K562 (cell line): ENCODE measurements at regions not wholly inside any gene's neighbourhood (a gene's known extent, or its start where the extent isn't known, plus 50 kb on each side); places are given as distances from the start of the nearest gene placed in this dataset.

ENCODE experiments used
- ATAC-seq: fragments of 200-7000 bp; cut with Tn5 transposase; 3 replicates; pipeline ENCODE4 v1.9.1; 2020; ENCODE audit warnings: moderate library complexity
- BruUV-seq: library from RNA; stranded (reverse); fragments of 400-500 nt; replicated peaks from 2 replicates; lab custom pipeline; 2021; lab: Mats Ljungman, UMichigan
- CTCF ChIA-PET: fragments of 300-600 bp; formaldehyde crosslinking; extraction: SDS; loops from one replicate; lab custom pipeline; 2021; ENCODE audit warnings: low intra/inter-chr PET ratio; lab: Yijun Ruan, JAX
- POLR2A ChIA-PET: fragments of 300-600, 350-650 bp; sonication (Branson Sonifier 250); formaldehyde crosslinking; extraction: SDS; loops from one replicate; lab custom pipeline; 2021; ENCODE audit warnings: antibody characterized with exemption, inconsistent platforms; lab: Yijun Ruan, JAX
- DNase-seq, 4 experiments: peaks; one replicate each; pipeline versions ENCODE4 v3.0.0 to v3.0.0-alpha.2; 2011 to 2018; ENCODE audit warnings: low spot score in 3 of 4, mixed read lengths in 3 of 4; ENCODE audit errors: extremely low read depth in 1 of 4
- FAIRE-seq: peaks from 2 replicates; lab custom pipeline; 2011; peaks lifted over from hg19 to GRCh38; lab: Jason Lieb, UNC
- H2AFZ ChIP-seq: 2 replicates; pipeline ENCODE4 v1.6.0; 2011; ENCODE audit warnings: low read depth, low read length, control low read depth, inconsistent platforms
- H3K27ac ChIP-seq: fragments of 200-600 bp; 3 replicates; pipeline ENCODE4 v1.8.0; 2011; ENCODE audit warnings: low read depth, mild to moderate bottlenecking, control low read depth, inconsistent platforms, low read length, moderate library complexity, mixed read lengths; ENCODE audit errors: extremely low read depth
- H3K27me3 ChIP-seq, 2 experiments: fragments of 300-600 bp in 1 of 2; 2 replicates in 1 of 2; 3 replicates in 1 of 2; pipeline versions ENCODE4 v1.6.0 to v1.8.0; 2011; ENCODE audit warnings: inconsistent platforms in 2 of 2, low read length in 2 of 2, mild to moderate bottlenecking in 1 of 2, mixed read lengths in 1 of 2, moderate library complexity in 1 of 2; ENCODE audit not compliant: control insufficient read depth in 2 of 2, insufficient read depth in 2 of 2
- H3K36me3 ChIP-seq: fragments of 300-600 bp; 3 replicates; pipeline ENCODE4 v1.8.0; 2011; ENCODE audit warnings: mild to moderate bottlenecking, low read length, inconsistent platforms; ENCODE audit not compliant: control insufficient read depth, insufficient read depth
- H3K4me1 ChIP-seq, 2 experiments: fragments of 200-600 bp in 1 of 2; replicated peaks in 1 of 2; 2 replicates in 1 of 2; 3 replicates in 1 of 2; pipeline versions ENCODE4 v1.5.1 to v1.8.0; 2011; ENCODE audit warnings: inconsistent platforms in 2 of 2, low read length in 2 of 2, mild to moderate bottlenecking in 1 of 2, mixed read lengths in 1 of 2, moderate library complexity in 1 of 2; ENCODE audit not compliant: control insufficient read depth in 2 of 2, insufficient read depth in 2 of 2
- H3K4me2 ChIP-seq: 2 replicates; pipeline ENCODE4 v1.6.1; 2011; ENCODE audit warnings: low read length, control low read depth, inconsistent platforms, mixed read lengths; ENCODE audit not compliant: insufficient read depth
- H3K4me3 ChIP-seq: fragments of 200-600 bp; sonication (generic), shearing (Covaris generic); 2 replicates; pipeline ENCODE4 v1.5.1; 2016; ENCODE audit warnings: control low read depth, inconsistent platforms
- H3K79me2 ChIP-seq: fragments of 200-600 bp; 3 replicates; pipeline ENCODE4 v1.8.0; 2011; ENCODE audit warnings: low read length, inconsistent platforms; ENCODE audit not compliant: control insufficient read depth, insufficient read depth
- H3K9ac ChIP-seq, 2 experiments: 2 replicates each; pipeline versions ENCODE4 v1.6.0 to v1.6.1; 2011; ENCODE audit warnings: low read depth in 2 of 2, low read length in 2 of 2, control low read depth in 1 of 2, inconsistent platforms in 1 of 2, mild to moderate bottlenecking in 1 of 2, mixed read lengths in 1 of 2; ENCODE audit not compliant: insufficient read depth in 1 of 2
- H3K9me1 ChIP-seq: one replicate; pipeline ENCODE4 v1.6.0; 2011; ENCODE audit warnings: inconsistent platforms, mild to moderate bottlenecking, low read length, moderate library complexity; ENCODE audit not compliant: control insufficient read depth, insufficient read depth
- H3K9me3 ChIP-seq: replicated peaks from 2 replicates; pipeline ENCODE4 v1.5.1; 2011; ENCODE audit warnings: low read depth, low read length, inconsistent platforms; ENCODE audit not compliant: control insufficient read depth, insufficient read depth
- H4K20me1 ChIP-seq: replicated peaks from 2 replicates; pipeline ENCODE4 v1.6.1; 2011; ENCODE audit warnings: low read length, inconsistent platforms, mixed read lengths; ENCODE audit not compliant: control insufficient read depth, insufficient read depth
- CBX3 ChIP-seq, 2 experiments: IDR thresholded peaks; 1 replicate in 1 of 2; 2 replicates in 1 of 2; pipeline ENCODE4 v1.6.1; 2012; ENCODE audit warnings: inconsistent platforms in 2 of 2, low read length in 2 of 2, borderline replicate concordance in 1 of 2, control low read depth in 1 of 2
- FOXA3 ChIP-seq, 2 experiments: fragments of 450-650 bp in 1 of 2; sonication (generic) in 1 of 2; formaldehyde crosslinking; IDR thresholded peaks in 1 of 2; conservative IDR thresholded peaks in 1 of 2; 2 replicates each; pipeline versions ENCODE4 v1.4.0 to v1.8.0; 2020 to 2022; ENCODE audit warnings: mild to moderate bottlenecking in 2 of 2, missing genetic modification reagents in 1 of 2
- PREB ChIP-seq: sonication (generic); formaldehyde crosslinking; IDR thresholded peaks from 2 replicates; pipeline ENCODE4 v1.8.1; 2023; ENCODE audit warnings: mild to moderate bottlenecking, missing genetic modification reagents
- ZNF655 ChIP-seq: fragments of 250-450 bp; sonication (Bioruptor Pico); IDR thresholded peaks from 2 replicates; pipeline ENCODE4 v1.5.0; 2021
- in situ Hi-C: fragments of 300-500 bp; cut with MboI; formaldehyde crosslinking; loops from 4 replicates; pipeline ENCODE4 v1.15.0; 2018; ENCODE audit warnings: inconsistent platforms, mixed read lengths
- intact Hi-C: fragments of 100-400 bp; cut with micrococcal nuclease; formaldehyde crosslinking; loops from 2 replicates; pipeline ENCODE4 v1.14.2; 2022

- DNase-seq (no peak), FAIRE-seq (no peak), ATAC-seq (no peak)
- no peaks in the 10 kb centered on the region for H3K4me1 ChIP-seq
- H3K9me3 ChIP-seq = no peaks in the 10 kb centered on the region
- CTCF ChIA-PET = no interaction called here
- no peaks in the 10 kb centered on the region for H3K9me1 ChIP-seq
- in situ Hi-C loops = no loop called here
- no peak overlapping the region for H3K4me2 ChIP-seq
- no peaks in the 10 kb centered on the region for H3K36me3 ChIP-seq
- no peak overlapping the region for H3K27ac ChIP-seq
- H3K79me2 ChIP-seq = no peaks in the 10 kb centered on the region
- TF ChIP-seq PREB (no peak), FOXA3 (CRISPR knock-in tag; conservative IDR thresholded peaks at IDR 0.05 in 1 of 2, IDR thresholded peaks at IDR 0.05 in 1 of 2) (no peak), ZNF655 (CRISPR knock-in tag) (no peak), CBX3 (IDR thresholded peaks at IDR 0.05; ENCODE audit: borderline replicate concordance in 1 of 2, low read length in 2 of 2) (no peak)
- no peaks in the 10 kb centered on the region for H4K20me1 ChIP-seq
- H2AFZ ChIP-seq = no peak overlapping the region
- no TSS peak for BruUV-seq
- POLR2A ChIA-PET = no interaction called here
- no peak overlapping the region for H3K4me3 ChIP-seq
- H3K9ac ChIP-seq = no peak overlapping the region
- intact Hi-C loops = no loop called here
- no peaks in the 10 kb centered on the region for H3K27me3 ChIP-seq
These were observed 551.0 kb downstream of the HAO1 start for GRCh38 chr20:7389216-7389615.
